Liver (tissue), 8 donors: ENCODE measurements at regions not wholly inside any gene's neighbourhood (a gene's known extent, or its start where the extent isn't known, plus 50 kb on each side); places are given as distances from the start of the nearest gene placed in this dataset.

ENCODE experiments used
- DNase-seq: peaks from one replicate; pipeline ENCODE4 v3.0.0-alpha.2; 2017; ENCODE audit warnings: low spot score
- H3K27ac ChIP-seq, 2 donors: one replicate each; pipeline ENCODE4 v1.7.0; 2013; ENCODE audit warnings: inconsistent platforms in 2 of 2, low read length in 2 of 2, control low read depth in 1 of 2, low read depth in 1 of 2, mild to moderate bottlenecking in 1 of 2
- H3K27me3 ChIP-seq, 4 donors: one replicate each; pipeline versions ENCODE4 v1.6.1 to v1.7.0; 2013; ENCODE audit warnings: low read length in 3 of 4, inconsistent platforms in 1 of 4, mild to moderate bottlenecking in 1 of 4, moderate library complexity in 1 of 4; ENCODE audit not compliant: control insufficient read depth in 4 of 4, insufficient read depth in 4 of 4
- H3K36me3 ChIP-seq, 4 donors: one replicate each; pipeline versions ENCODE4 v1.6.1 to v1.7.0; 2013; ENCODE audit warnings: low read length in 3 of 4, mild to moderate bottlenecking in 3 of 4, low read depth in 1 of 4, moderate library complexity in 1 of 4; ENCODE audit not compliant: control insufficient read depth in 4 of 4, insufficient read depth in 3 of 4
- H3K4me1 ChIP-seq, 4 donors: one replicate each; pipeline versions ENCODE4 v1.6.1 to v1.7.0; 2013; ENCODE audit warnings: low read length in 3 of 4, mild to moderate bottlenecking in 3 of 4, moderate library complexity in 1 of 4; ENCODE audit not compliant: control insufficient read depth in 4 of 4, insufficient read depth in 4 of 4
- H3K4me3 ChIP-seq, 3 donors: one replicate each; pipeline versions ENCODE4 v1.6.1 to v1.7.0; 2013; ENCODE audit warnings: low read length in 3 of 3, control low read depth in 1 of 3, low read depth in 1 of 3, mild to moderate bottlenecking in 1 of 3
- H3K9ac ChIP-seq, 2 donors: one replicate each; pipeline ENCODE4 v1.7.0; 2013; ENCODE audit warnings: low read length in 2 of 2, mild to moderate bottlenecking in 2 of 2, moderate library complexity in 2 of 2, control low read depth in 1 of 2, low read depth in 1 of 2
- H3K9me3 ChIP-seq, 4 donors: one replicate each; pipeline versions ENCODE4 v1.6.1 to v1.7.0; 2013; ENCODE audit warnings: low read length in 3 of 4; ENCODE audit not compliant: control insufficient read depth in 4 of 4
- CTCF ChIP-seq: fragments of 150-350 bp; IDR thresholded peaks from 2 replicates; pipeline ENCODE4 v1.5.1; 2017; ENCODE audit warnings: improper control_type of control experiment, low read depth, low read length; ENCODE audit not compliant: missing input control
- EGR1 ChIP-seq, 2 donors: IDR thresholded peaks; 2 replicates each; pipeline ENCODE4 v1.6.1; 2016 to 2018; ENCODE audit warnings: antibody characterized with exemption in 2 of 2, low read depth in 2 of 2
- FOXA1 ChIP-seq: IDR thresholded peaks from 2 replicates; pipeline ENCODE4 v1.6.1; 2016; ENCODE audit warnings: antibody characterized with exemption
- GABPA ChIP-seq, 2 donors: IDR thresholded peaks in 1 of 2; conservative IDR thresholded peaks in 1 of 2; 2 replicates each; pipeline ENCODE4 v1.6.1; 2016; ENCODE audit warnings: antibody characterized with exemption in 2 of 2, mild to moderate bottlenecking in 1 of 2, moderate library complexity in 1 of 2
- HNF4G ChIP-seq: IDR thresholded peaks from 2 replicates; pipeline ENCODE4 v1.6.1; 2016; ENCODE audit warnings: antibody characterized with exemption
- JUND ChIP-seq, 2 donors: IDR thresholded peaks; 2 replicates each; pipeline ENCODE4 v1.6.1; 2016; ENCODE audit warnings: antibody characterized with exemption in 2 of 2
- NR2F2 ChIP-seq: IDR thresholded peaks from 2 replicates; pipeline ENCODE4 v1.6.1; 2016; ENCODE audit warnings: antibody characterized with exemption
- RAD21 ChIP-seq, 2 donors: IDR thresholded peaks; 2 replicates each; pipeline ENCODE4 v1.6.1; 2016; ENCODE audit warnings: antibody characterized with exemption in 2 of 2, mild to moderate bottlenecking in 2 of 2
- REST ChIP-seq: IDR thresholded peaks from 2 replicates; pipeline ENCODE4 v1.6.1; 2016; ENCODE audit warnings: antibody characterized with exemption, mild to moderate bottlenecking
- RXRA ChIP-seq, 2 donors: IDR thresholded peaks; 2 replicates each; pipeline ENCODE4 v1.6.1; 2017 to 2018; ENCODE audit warnings: antibody characterized with exemption in 2 of 2, mild to moderate bottlenecking in 1 of 2
- SP1 ChIP-seq: IDR thresholded peaks from 2 replicates; pipeline ENCODE4 v1.6.1; 2018; ENCODE audit warnings: antibody characterized with exemption, mild to moderate bottlenecking
- TAF1 ChIP-seq: conservative IDR thresholded peaks from 2 replicates; pipeline ENCODE4 v1.6.1; 2016; ENCODE audit warnings: antibody characterized with exemption, mild to moderate bottlenecking
- YY1 ChIP-seq: IDR thresholded peaks from 2 replicates; pipeline ENCODE4 v1.6.1; 2016; ENCODE audit warnings: antibody characterized with exemption, mild to moderate bottlenecking
- ZBTB33 ChIP-seq: IDR thresholded peaks from 2 replicates; pipeline ENCODE4 v1.6.1; 2016; ENCODE audit warnings: antibody characterized with exemption
- WGBS: extraction: QIAGEN DNeasy Blood & Tissue Kit; methylation state at CpG from one replicate; pipeline ENCODE4 v1.1.7; 2013; 5-methylcytosine and 5-hydroxymethylcytosine counted together
- donor health status: healthy.
- donor health status: healthy.
- donor health status: healthy.
- donor health status: healthy.
- donor health status: healthy.

GRCh38 chr16:66270333-66270927, 96.1 kb upstream of the CDH5 start:
- H3K9ac ChIP-seq, result no peak overlapping the region
- DNase-seq, result peak; percentile 75
- H3K27ac ChIP-seq, result no peak overlapping the region
- H3K9me3 ChIP-seq, result no peaks in the 10 kb centered on the region
- TF ChIP-seq CTCF (peak; percentile 82), RAD21 (IDR thresholded peaks at IDR 0.05) (peak; percentile 65 to 76), HNF4G (no peak), GABPA (IDR thresholded peaks at IDR 0.05 in 1 of 2, conservative IDR thresholded peaks at IDR 0.05 in 1 of 2) (no peak)
- peaks cover 0 to 8% (median 1%) of the 10 kb centered on the region in 4 donors for H3K4me1 ChIP-seq
- peak overlapping the region in 1 of 3 donors; percentile 32 for H3K4me3 ChIP-seq
- WGBS, result 7% methylated on average over 48 of the region's 48 CpGs
- peaks cover 0 to 3% (median 0%) of the 10 kb centered on the region in 4 donors for H3K27me3 ChIP-seq
- no peaks in the 10 kb centered on the region for H3K36me3 ChIP-seq

- Histone ChIP-seq H3K27ac (no peak overlapping the region), H3K9ac (no peak overlapping the region), H3K9me3 (no peaks in the 10 kb centered on the region), H3K27me3 (peaks cover 0 to 3% (median 0%) of the 10 kb centered on the region in 4 donors), H3K4me3 (peak overlapping the region in 1 of 3 donors; percentile 32), H3K4me1 (peaks cover 0 to 8% (median 1%) of the 10 kb centered on the region in 4 donors), H3K36me3 (no peaks in the 10 kb centered on the region)
- 57% methylated on average over 14 of the region's 14 CpGs for WGBS
- DNase-seq, result no peak
- TF ChIP-seq RXRA (IDR thresholded peaks at IDR 0.05), result no peak
- no peak for TF ChIP-seq ZBTB33
- no peak for TF ChIP-seq FOXA1
- TF ChIP-seq REST, result no peak
- TF ChIP-seq JUND (IDR thresholded peaks at IDR 0.05), result no peak
- no peak for TF ChIP-seq NR2F2
- no peak for TF ChIP-seq SP1
- no peak for TF ChIP-seq EGR1 (IDR thresholded peaks at IDR 0.05; ENCODE audit: low read depth in 2 of 2)
- no peak for TF ChIP-seq HNF4G
- TF ChIP-seq TAF1, result no peak
- no peak for TF ChIP-seq YY1
Measured at GRCh38 chr16:66269617-66270332, 96.7 kb upstream of the CDH5 start.
